Natural killer cell (primary cell): ENCODE measurements at regions not wholly inside any gene's neighbourhood (a gene's known extent, or its start where the extent isn't known, plus 50 kb on each side); places are given as distances from the start of the nearest gene placed in this dataset.

Experiments used
- ATAC-seq, 3 donors: fragments of 150-1000 bp in 2 of 3; fragments of 200-7000 bp in 1 of 3; cut with Tn5 transposase; 1 replicate in 1 of 3; 2 replicates in 2 of 3; pipeline ENCODE4 v1.10.0; 2021; ENCODE audit warnings: mild to moderate bottlenecking in 2 of 3, moderate library complexity in 2 of 3
- DNase-seq, 2 donors: peaks; one replicate each; pipeline versions ENCODE4 v3.0.0 to v3.0.0-alpha.2; 2013 to 2021; ENCODE audit warnings: mixed read lengths in 1 of 2
- H3K27ac ChIP-seq: one replicate; pipeline ENCODE4 v1.5.1; 2013; ENCODE audit warnings: mild to moderate bottlenecking, low read length
- H3K27me3 ChIP-seq: one replicate; pipeline ENCODE4 v1.6.1; 2013; ENCODE audit warnings: low read length; ENCODE audit not compliant: control insufficient read depth, insufficient read depth
- H3K36me3 ChIP-seq: one replicate; pipeline ENCODE4 v1.6.1; 2013; ENCODE audit warnings: low read length; ENCODE audit not compliant: control insufficient read depth, insufficient read depth
- H3K4me1 ChIP-seq: one replicate; pipeline ENCODE4 v1.6.1; 2013; ENCODE audit warnings: low read length; ENCODE audit not compliant: control insufficient read depth, insufficient read depth
- H3K4me3 ChIP-seq: one replicate; pipeline ENCODE4 v1.5.1; 2013; ENCODE audit warnings: low read length
- H3K9me3 ChIP-seq: one replicate; pipeline ENCODE4 v1.6.1; 2013; ENCODE audit warnings: low read length; ENCODE audit not compliant: control insufficient read depth, insufficient read depth
- H3K27ac Mint-ChIP-seq, 2 donors: one replicate each; pipeline ENCODE4 v1.8.0; 2022; ENCODE audit warnings: mild to moderate bottlenecking in 2 of 2, mixed read lengths in 2 of 2, moderate library complexity in 1 of 2
- H3K27me3 Mint-ChIP-seq, 2 donors: one replicate each; pipeline ENCODE4 v1.8.0; 2022; ENCODE audit warnings: low read depth in 2 of 2, mixed read lengths in 2 of 2
- H3K36me3 Mint-ChIP-seq: one replicate; pipeline ENCODE4 v1.8.0; 2022; ENCODE audit warnings: mixed read lengths
- H3K4me1 Mint-ChIP-seq, 2 donors: one replicate each; pipeline ENCODE4 v1.8.0; 2022; ENCODE audit warnings: mixed read lengths in 2 of 2
- H3K4me3 Mint-ChIP-seq: one replicate; pipeline ENCODE4 v1.8.0; 2022; ENCODE audit warnings: mild to moderate bottlenecking, moderate library complexity, mixed read lengths
- H3K9me3 Mint-ChIP-seq, 2 donors: one replicate each; pipeline ENCODE4 v1.8.0; 2022; ENCODE audit warnings: mixed read lengths in 2 of 2
- WGBS: methylation state at CpG from one replicate; pipeline ENCODE4 v1.1.7; 2013; ENCODE audit warnings: missing lambda C conversion rate; ENCODE audit not compliant: insufficient coverage; 5-methylcytosine and 5-hydroxymethylcytosine counted together
- intact Hi-C: fragments of 100-400 bp; cut with micrococcal nuclease; formaldehyde crosslinking; loops from one replicate; pipeline ENCODE4 v1.14.2; 2022
- TF ChIP-seq, protein P1 (sequence below): fragments of 200-600 bp; IDR thresholded peaks from one replicate; pipeline ENCODE4 v1.8.0; 2022; ENCODE audit warnings: antibody characterized with exemption

DNA sequence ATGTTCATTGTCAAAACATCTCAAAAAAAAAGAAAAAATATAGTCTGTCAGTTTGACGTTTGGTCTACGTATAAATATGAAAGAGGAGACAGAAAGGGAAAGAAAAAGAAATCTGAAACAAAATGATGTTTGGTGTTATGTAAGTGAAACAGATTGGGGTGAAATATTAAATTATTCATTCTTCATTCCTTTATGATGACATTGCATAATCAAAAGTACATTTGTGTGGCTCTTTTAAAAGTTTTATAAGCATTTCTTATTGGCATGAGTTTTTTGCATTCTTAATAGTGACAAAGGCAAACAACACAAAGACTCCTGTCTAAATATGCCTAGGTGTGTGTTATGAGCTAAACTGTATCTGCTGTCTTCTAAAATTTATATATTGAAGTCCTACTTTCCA is 232.6 kb downstream of the EFNB2 start:
- WGBS: 86% methylated on average over 2 of the region's 2 CpGs

DNA sequence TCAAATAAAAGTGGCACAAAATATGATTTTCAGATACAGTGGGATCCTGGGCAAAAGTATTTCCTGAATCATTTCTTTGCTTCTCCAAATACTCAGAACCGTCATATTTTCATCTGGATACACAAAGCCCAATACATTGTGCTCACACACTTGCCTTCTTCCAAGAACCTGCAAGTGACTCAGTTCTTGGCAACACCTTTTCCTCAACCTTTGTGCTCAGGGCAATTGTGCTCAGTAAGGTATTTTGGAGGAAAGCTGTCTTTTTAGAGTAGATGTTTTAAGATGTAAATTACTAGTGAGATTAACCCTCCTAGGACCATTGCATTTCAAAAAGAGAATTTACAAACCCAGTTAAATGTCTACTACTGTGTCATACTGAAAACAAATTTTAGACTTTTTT is 233.5 kb downstream of the EFNB2 start:
- Mint-ChIP-seq H3K36me3 (no peaks in the 10 kb centered on the region), H3K9me3 (peaks cover 7 to 8% of the 10 kb centered on the region in 2 donors), H3K27ac (no peak overlapping the region), H3K27me3 (no peaks in the 10 kb centered on the region), H3K4me1 (peaks cover 0 to 7% of the 10 kb centered on the region in 2 donors), H3K4me3 (no peak overlapping the region)
- DNase-seq: no peak
- ATAC-seq: no peak
- no peaks in the 10 kb centered on the region for H3K36me3 ChIP-seq
- H3K4me3 ChIP-seq: no peak overlapping the region
- no peaks in the 10 kb centered on the region for H3K27me3 ChIP-seq
- intact Hi-C loops: no loop called here
- H3K4me1 ChIP-seq: no peaks in the 10 kb centered on the region
- WGBS: 96% methylated on average over 1 of the region's 1 CpG
- H3K27ac ChIP-seq: no peak overlapping the region
- TF ChIP-seq, protein P1, sequence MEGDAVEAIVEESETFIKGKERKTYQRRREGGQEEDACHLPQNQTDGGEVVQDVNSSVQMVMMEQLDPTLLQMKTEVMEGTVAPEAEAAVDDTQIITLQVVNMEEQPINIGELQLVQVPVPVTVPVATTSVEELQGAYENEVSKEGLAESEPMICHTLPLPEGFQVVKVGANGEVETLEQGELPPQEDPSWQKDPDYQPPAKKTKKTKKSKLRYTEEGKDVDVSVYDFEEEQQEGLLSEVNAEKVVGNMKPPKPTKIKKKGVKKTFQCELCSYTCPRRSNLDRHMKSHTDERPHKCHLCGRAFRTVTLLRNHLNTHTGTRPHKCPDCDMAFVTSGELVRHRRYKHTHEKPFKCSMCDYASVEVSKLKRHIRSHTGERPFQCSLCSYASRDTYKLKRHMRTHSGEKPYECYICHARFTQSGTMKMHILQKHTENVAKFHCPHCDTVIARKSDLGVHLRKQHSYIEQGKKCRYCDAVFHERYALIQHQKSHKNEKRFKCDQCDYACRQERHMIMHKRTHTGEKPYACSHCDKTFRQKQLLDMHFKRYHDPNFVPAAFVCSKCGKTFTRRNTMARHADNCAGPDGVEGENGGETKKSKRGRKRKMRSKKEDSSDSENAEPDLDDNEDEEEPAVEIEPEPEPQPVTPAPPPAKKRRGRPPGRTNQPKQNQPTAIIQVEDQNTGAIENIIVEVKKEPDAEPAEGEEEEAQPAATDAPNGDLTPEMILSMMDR: no peak
- no peaks in the 10 kb centered on the region for H3K9me3 ChIP-seq

More for the DNA sequence above, 232.6 kb downstream of the EFNB2 start:
- H3K27ac ChIP-seq: no peak overlapping the region
- H3K4me1 ChIP-seq: no peaks in the 10 kb centered on the region
- no peaks in the 10 kb centered on the region for H3K9me3 ChIP-seq
- H3K27me3 ChIP-seq: no peaks in the 10 kb centered on the region
- Mint-ChIP-seq H3K9me3 (peaks cover 7 to 10% of the 10 kb centered on the region in 2 donors), H3K36me3 (no peaks in the 10 kb centered on the region), H3K27me3 (no peaks in the 10 kb centered on the region), H3K27ac (no peak overlapping the region), H3K4me3 (no peak overlapping the region), H3K4me1 (peaks cover 0 to 7% of the 10 kb centered on the region in 2 donors)
- TF ChIP-seq, protein P1: no peak
- intact Hi-C loops: no loop called here
- ATAC-seq (no peak), DNase-seq (no peak)
- H3K36me3 ChIP-seq: no peaks in the 10 kb centered on the region
- H3K4me3 ChIP-seq: no peak overlapping the region

DNA sequence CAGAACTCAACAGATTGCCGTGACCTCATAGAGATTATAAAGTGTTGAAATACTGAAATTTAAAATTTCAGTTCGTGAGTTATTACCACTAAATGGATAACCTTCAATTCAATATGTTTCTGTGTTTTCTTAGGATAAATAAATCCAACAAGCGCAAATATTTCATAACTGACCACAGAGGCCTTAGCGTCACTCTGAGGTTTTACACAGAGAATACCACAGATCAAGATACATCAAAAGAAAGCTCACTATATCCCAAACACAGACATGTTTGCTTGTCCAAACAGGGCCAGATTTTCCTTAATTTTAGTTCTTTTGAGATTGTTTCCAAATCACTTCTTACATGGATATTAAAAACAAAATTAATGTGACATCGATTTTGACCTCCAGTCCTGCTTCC is 235.8 kb downstream of the EFNB2 start:
- DNase-seq (no peak), ATAC-seq (no peak)
- H3K27me3 ChIP-seq: no peaks in the 10 kb centered on the region
- Mint-ChIP-seq H3K27me3 (peaks cover 0 to 9% of the 10 kb centered on the region in 2 donors), H3K9me3 (peaks cover 5 to 7% of the 10 kb centered on the region in 2 donors), H3K36me3 (no peaks in the 10 kb centered on the region), H3K27ac (no peak overlapping the region), H3K4me3 (no peak overlapping the region), H3K4me1 (peaks cover 0 to 7% of the 10 kb centered on the region in 2 donors)
- 86% methylated on average over 3 of the region's 5 CpGs for WGBS
- TF ChIP-seq, protein P1: no peak
- no peaks in the 10 kb centered on the region for H3K36me3 ChIP-seq
- H3K9me3 ChIP-seq: no peaks in the 10 kb centered on the region
- no peaks in the 10 kb centered on the region for H3K4me1 ChIP-seq
- no peak overlapping the region for H3K4me3 ChIP-seq
- no peak overlapping the region for H3K27ac ChIP-seq
- intact Hi-C loops: no loop called here

DNA sequence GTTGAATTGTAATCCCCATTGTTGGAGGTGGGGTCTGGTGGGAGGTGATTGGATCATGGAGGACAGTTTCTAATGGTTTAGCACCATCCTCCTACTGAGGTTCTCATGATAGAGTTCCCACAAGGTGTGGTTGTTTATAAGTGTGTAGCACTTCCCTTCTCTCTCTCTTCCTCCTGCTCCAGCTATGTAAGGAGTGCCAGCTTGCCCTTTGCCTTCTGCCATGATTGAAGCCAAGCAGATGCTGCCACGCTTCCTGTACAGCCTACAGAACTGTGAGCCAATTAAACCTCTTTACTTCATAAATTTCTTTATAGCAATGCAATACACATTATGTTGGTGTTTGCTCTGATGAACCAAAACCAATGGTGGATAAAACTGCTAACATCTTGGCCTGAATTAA is 238.2 kb downstream of the EFNB2 start:
- Histone ChIP-seq H3K4me1 (no peaks in the 10 kb centered on the region), H3K9me3 (no peaks in the 10 kb centered on the region), H3K27ac (no peak overlapping the region), H3K4me3 (no peak overlapping the region), H3K36me3 (no peaks in the 10 kb centered on the region), H3K27me3 (no peaks in the 10 kb centered on the region)
- intact Hi-C loops: no loop called here
- no peak for DNase-seq
- Mint-ChIP-seq H3K4me3 (no peak overlapping the region), H3K27me3 (peaks cover 0 to 9% of the 10 kb centered on the region in 2 donors), H3K9me3 (peaks cover 5 to 7% of the 10 kb centered on the region in 2 donors), H3K27ac (no peak overlapping the region), H3K4me1 (peaks cover 0 to 7% of the 10 kb centered on the region in 2 donors), H3K36me3 (no peaks in the 10 kb centered on the region)
- 67% methylated on average over 1 of the region's 1 CpG for WGBS
- no peak for ATAC-seq
- TF ChIP-seq, protein P1: no peak
